ENCODE measurements at regions not wholly inside any gene's neighbourhood (a gene's known extent, or its start where the extent isn't known, plus 50 kb on each side); places are given as distances from the start of the nearest gene placed in this dataset.

GRCh38 chr2:220963930-220964329 lies 608.2 kb downstream of the EPHA4 start:
- TF ChIP-seq, protein P1, sequence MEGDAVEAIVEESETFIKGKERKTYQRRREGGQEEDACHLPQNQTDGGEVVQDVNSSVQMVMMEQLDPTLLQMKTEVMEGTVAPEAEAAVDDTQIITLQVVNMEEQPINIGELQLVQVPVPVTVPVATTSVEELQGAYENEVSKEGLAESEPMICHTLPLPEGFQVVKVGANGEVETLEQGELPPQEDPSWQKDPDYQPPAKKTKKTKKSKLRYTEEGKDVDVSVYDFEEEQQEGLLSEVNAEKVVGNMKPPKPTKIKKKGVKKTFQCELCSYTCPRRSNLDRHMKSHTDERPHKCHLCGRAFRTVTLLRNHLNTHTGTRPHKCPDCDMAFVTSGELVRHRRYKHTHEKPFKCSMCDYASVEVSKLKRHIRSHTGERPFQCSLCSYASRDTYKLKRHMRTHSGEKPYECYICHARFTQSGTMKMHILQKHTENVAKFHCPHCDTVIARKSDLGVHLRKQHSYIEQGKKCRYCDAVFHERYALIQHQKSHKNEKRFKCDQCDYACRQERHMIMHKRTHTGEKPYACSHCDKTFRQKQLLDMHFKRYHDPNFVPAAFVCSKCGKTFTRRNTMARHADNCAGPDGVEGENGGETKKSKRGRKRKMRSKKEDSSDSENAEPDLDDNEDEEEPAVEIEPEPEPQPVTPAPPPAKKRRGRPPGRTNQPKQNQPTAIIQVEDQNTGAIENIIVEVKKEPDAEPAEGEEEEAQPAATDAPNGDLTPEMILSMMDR (IDR thresholded peaks at IDR 0.05; ENCODE audit: poor library complexity, severe bottlenecking): no peak
- TF ChIP-seq TAF1 (IDR thresholded peaks at IDR 0.05; ENCODE audit: low read depth): no peak
- TF ChIP-seq SMC3 (conservative IDR thresholded peaks at IDR 0.05; ENCODE audit: poor library complexity): no peak
- no peak for TF ChIP-seq POLR2AphosphoS5 (IDR thresholded peaks at IDR 0.05)
- TF ChIP-seq EP300 (conservative IDR thresholded peaks at IDR 0.05; ENCODE audit: poor library complexity, severe bottlenecking): no peak
- TF ChIP-seq RAD21 (conservative IDR thresholded peaks at IDR 0.05): no peak
